ENCODE measurements at regions not wholly inside any gene's neighbourhood (a gene's known extent, or its start where the extent isn't known, plus 50 kb on each side); places are given as distances from the start of the nearest gene placed in this dataset.

- no peaks in the 10 kb centered on the region for H3K4me1 ChIP-seq (ENCODE audit: control insufficient read depth in 4 of 4, insufficient read depth in 4 of 4, low read length in 3 of 4)
- H3K9me3 ChIP-seq (ENCODE audit: control insufficient read depth in 4 of 4, low read length in 3 of 4), result peaks cover 0 to 9% (median under 1%) of the 10 kb centered on the region in 4 donors
- H3K9ac ChIP-seq (ENCODE audit: low read depth in 1 of 2, low read length in 2 of 2), result no peak overlapping the region
- peaks cover 0 to 7% (median 0%) of the 10 kb centered on the region in 4 donors for H3K27me3 ChIP-seq (ENCODE audit: control insufficient read depth in 4 of 4, insufficient read depth in 4 of 4, low read length in 3 of 4)
- H3K36me3 ChIP-seq (ENCODE audit: control insufficient read depth in 4 of 4, insufficient read depth in 3 of 4, low read depth in 1 of 4, low read length in 3 of 4), result no peaks in the 10 kb centered on the region
- no peak for DNase-seq (ENCODE audit: low spot score)
- no peak overlapping the region for H3K4me3 ChIP-seq (ENCODE audit: low read depth in 1 of 3, low read length in 3 of 3)
- TF ChIP-seq EGR1 (IDR thresholded peaks at IDR 0.05; ENCODE audit: low read depth in 2 of 2), result no peak
- TF ChIP-seq, protein P1, sequence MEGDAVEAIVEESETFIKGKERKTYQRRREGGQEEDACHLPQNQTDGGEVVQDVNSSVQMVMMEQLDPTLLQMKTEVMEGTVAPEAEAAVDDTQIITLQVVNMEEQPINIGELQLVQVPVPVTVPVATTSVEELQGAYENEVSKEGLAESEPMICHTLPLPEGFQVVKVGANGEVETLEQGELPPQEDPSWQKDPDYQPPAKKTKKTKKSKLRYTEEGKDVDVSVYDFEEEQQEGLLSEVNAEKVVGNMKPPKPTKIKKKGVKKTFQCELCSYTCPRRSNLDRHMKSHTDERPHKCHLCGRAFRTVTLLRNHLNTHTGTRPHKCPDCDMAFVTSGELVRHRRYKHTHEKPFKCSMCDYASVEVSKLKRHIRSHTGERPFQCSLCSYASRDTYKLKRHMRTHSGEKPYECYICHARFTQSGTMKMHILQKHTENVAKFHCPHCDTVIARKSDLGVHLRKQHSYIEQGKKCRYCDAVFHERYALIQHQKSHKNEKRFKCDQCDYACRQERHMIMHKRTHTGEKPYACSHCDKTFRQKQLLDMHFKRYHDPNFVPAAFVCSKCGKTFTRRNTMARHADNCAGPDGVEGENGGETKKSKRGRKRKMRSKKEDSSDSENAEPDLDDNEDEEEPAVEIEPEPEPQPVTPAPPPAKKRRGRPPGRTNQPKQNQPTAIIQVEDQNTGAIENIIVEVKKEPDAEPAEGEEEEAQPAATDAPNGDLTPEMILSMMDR (IDR thresholded peaks at IDR 0.05; ENCODE audit: low read depth, low read length, missing input control), result no peak
- TF ChIP-seq HNF4G (IDR thresholded peaks at IDR 0.05), result no peak
- TF ChIP-seq FOXA2 (IDR thresholded peaks at IDR 0.05), result no peak
- TF ChIP-seq, protein P2, sequence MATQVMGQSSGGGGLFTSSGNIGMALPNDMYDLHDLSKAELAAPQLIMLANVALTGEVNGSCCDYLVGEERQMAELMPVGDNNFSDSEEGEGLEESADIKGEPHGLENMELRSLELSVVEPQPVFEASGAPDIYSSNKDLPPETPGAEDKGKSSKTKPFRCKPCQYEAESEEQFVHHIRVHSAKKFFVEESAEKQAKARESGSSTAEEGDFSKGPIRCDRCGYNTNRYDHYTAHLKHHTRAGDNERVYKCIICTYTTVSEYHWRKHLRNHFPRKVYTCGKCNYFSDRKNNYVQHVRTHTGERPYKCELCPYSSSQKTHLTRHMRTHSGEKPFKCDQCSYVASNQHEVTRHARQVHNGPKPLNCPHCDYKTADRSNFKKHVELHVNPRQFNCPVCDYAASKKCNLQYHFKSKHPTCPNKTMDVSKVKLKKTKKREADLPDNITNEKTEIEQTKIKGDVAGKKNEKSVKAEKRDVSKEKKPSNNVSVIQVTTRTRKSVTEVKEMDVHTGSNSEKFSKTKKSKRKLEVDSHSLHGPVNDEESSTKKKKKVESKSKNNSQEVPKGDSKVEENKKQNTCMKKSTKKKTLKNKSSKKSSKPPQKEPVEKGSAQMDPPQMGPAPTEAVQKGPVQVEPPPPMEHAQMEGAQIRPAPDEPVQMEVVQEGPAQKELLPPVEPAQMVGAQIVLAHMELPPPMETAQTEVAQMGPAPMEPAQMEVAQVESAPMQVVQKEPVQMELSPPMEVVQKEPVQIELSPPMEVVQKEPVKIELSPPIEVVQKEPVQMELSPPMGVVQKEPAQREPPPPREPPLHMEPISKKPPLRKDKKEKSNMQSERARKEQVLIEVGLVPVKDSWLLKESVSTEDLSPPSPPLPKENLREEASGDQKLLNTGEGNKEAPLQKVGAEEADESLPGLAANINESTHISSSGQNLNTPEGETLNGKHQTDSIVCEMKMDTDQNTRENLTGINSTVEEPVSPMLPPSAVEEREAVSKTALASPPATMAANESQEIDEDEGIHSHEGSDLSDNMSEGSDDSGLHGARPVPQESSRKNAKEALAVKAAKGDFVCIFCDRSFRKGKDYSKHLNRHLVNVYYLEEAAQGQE (IDR thresholded peaks at IDR 0.05), result no peak
- TF ChIP-seq SP1 (IDR thresholded peaks at IDR 0.05), result no peak
- TF ChIP-seq MAX (IDR thresholded peaks at IDR 0.05), result no peak
- TF ChIP-seq YY1 (IDR thresholded peaks at IDR 0.05), result no peak
- TF ChIP-seq, protein P3, sequence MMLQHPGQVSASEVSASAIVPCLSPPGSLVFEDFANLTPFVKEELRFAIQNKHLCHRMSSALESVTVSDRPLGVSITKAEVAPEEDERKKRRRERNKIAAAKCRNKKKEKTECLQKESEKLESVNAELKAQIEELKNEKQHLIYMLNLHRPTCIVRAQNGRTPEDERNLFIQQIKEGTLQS (IDR thresholded peaks at IDR 0.05), result no peak
- no peak for TF ChIP-seq TAF1 (conservative IDR thresholded peaks at IDR 0.05)
- no peak for TF ChIP-seq FOXA1 (IDR thresholded peaks at IDR 0.05)
- TF ChIP-seq, protein P4, sequence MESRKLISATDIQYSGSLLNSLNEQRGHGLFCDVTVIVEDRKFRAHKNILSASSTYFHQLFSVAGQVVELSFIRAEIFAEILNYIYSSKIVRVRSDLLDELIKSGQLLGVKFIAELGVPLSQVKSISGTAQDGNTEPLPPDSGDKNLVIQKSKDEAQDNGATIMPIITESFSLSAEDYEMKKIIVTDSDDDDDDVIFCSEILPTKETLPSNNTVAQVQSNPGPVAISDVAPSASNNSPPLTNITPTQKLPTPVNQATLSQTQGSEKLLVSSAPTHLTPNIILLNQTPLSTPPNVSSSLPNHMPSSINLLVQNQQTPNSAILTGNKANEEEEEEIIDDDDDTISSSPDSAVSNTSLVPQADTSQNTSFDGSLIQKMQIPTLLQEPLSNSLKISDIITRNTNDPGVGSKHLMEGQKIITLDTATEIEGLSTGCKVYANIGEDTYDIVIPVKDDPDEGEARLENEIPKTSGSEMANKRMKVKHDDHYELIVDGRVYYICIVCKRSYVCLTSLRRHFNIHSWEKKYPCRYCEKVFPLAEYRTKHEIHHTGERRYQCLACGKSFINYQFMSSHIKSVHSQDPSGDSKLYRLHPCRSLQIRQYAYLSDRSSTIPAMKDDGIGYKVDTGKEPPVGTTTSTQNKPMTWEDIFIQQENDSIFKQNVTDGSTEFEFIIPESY (IDR thresholded peaks at IDR 0.05), result no peak
- TF ChIP-seq NR2F2 (IDR thresholded peaks at IDR 0.05), result no peak
- no peak for TF ChIP-seq GABPA (IDR thresholded peaks at IDR 0.05 in 1 of 2, conservative IDR thresholded peaks at IDR 0.05 in 1 of 2)
- no peak for TF ChIP-seq RXRA (IDR thresholded peaks at IDR 0.05)
- TF ChIP-seq HNF4A (conservative IDR thresholded peaks at IDR 0.05), result no peak
- no peak for TF ChIP-seq JUND (IDR thresholded peaks at IDR 0.05)
- TF ChIP-seq RAD21 (IDR thresholded peaks at IDR 0.05), result no peak
- WGBS, result 73% methylated on average over 3 of the region's 3 CpGs
- H3K27ac ChIP-seq (ENCODE audit: low read depth in 1 of 2, low read length in 2 of 2), result no peak overlapping the region
Observed at GRCh38 chr4:26085551-26085950, 171.5 kb downstream of the SMIM20 start.

All from liver (tissue), 8 donors.